ENCODE measurements at regions not wholly inside any gene's neighbourhood (a gene's known extent, or its start where the extent isn't known, plus 50 kb on each side); places are given as distances from the start of the nearest gene placed in this dataset.

DNA sequence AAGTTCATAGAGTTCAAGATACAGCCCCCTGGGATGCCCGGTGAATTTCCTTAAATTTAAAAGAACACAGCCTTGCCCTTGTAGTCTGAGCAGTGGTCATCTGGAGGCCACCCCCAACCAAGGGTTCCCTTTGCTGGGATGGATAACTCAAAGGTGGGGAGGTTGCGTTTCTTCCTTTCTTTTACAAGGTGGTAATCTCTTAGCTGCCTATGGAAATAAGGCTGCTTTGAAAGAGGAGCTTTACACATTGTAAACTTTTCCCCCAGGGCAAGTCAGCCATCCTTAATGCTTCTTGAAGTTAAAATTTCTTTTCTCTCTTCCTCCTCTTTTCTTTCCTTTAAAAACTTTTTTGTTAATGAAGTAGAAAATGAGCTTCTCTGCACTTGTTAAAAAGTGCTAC, 71.2 kb upstream of the PRDM1 start:
- TF ChIP-seq, protein P1, sequence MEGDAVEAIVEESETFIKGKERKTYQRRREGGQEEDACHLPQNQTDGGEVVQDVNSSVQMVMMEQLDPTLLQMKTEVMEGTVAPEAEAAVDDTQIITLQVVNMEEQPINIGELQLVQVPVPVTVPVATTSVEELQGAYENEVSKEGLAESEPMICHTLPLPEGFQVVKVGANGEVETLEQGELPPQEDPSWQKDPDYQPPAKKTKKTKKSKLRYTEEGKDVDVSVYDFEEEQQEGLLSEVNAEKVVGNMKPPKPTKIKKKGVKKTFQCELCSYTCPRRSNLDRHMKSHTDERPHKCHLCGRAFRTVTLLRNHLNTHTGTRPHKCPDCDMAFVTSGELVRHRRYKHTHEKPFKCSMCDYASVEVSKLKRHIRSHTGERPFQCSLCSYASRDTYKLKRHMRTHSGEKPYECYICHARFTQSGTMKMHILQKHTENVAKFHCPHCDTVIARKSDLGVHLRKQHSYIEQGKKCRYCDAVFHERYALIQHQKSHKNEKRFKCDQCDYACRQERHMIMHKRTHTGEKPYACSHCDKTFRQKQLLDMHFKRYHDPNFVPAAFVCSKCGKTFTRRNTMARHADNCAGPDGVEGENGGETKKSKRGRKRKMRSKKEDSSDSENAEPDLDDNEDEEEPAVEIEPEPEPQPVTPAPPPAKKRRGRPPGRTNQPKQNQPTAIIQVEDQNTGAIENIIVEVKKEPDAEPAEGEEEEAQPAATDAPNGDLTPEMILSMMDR (IDR thresholded peaks at IDR 0.05; ENCODE audit: extremely low read depth, missing control alignments), result no peak
- DNase-seq (ENCODE audit: low spot score), result no peak

DNA sequence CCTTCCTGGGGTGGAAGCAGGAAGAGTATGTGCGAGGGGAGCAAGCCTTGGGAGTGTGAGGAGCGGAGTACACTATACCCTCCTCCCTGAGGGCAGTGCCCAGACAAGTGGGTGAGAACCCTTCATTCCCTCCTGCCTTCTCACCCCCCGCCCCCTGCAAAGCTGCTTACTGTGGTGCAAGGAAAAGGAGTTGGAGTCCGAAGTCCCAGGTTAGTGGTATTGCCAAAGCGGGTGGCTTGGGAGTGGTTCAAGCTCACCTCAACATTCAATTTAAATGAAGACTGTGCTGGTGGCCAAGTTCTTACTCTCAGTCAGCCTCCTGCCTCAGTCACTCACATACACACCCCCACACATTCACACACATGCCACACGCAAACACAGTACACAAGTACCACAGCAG, 74.7 kb upstream of the PRDM1 start:
- TF ChIP-seq, protein P1 (IDR thresholded peaks at IDR 0.05; ENCODE audit: extremely low read depth, missing control alignments), result no peak
- no peak for DNase-seq (ENCODE audit: low spot score)

DNA sequence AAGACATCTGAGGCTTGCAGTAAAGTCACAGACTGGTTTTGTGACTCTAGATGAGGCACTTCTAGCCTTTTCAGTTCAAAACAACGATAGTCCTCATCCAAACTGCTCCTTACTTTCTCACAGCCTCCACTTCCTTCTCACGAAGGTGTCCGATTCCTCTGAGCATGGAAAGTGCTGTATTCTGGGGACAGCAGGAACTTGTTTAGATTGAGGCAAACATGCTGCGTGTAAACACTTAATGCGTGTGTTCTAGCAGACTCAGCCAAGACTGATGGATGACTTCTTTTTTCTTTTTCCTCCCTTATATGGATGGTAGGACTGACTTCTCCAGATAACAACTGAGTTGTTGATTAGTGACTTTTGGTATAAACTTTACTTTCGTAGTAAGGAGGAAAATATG, 80.2 kb upstream of the PRDM1 start:
- DNase-seq (ENCODE audit: low spot score), result no peak

DNA sequence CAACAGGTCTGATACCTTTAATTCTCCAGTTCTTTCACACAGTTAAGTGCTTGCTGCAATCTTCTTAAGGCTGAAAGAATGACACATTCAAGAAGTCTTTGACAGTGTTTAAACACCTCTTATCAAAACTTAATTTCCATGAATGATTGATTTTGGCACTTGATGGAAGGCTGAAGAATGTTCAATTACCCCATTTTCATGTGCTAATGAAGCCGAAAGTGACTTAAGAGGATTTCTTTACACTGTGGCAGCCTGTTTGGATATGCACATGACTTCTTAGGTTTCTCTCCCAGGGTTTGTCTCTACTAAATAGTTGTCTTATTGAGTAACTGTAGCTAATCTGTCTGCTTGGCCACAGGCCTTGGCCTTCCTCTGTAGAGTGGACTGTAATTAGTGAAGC, 81.1 kb upstream of the PRDM1 start:
- DNase-seq (ENCODE audit: low spot score), result no peak
- TF ChIP-seq, protein P1 (IDR thresholded peaks at IDR 0.05; ENCODE audit: extremely low read depth, missing control alignments), result no peak

More for the DNA sequence above, 80.2 kb upstream of the PRDM1 start:
- TF ChIP-seq, protein P1 (IDR thresholded peaks at IDR 0.05; ENCODE audit: extremely low read depth, missing control alignments), result no peak

DNA sequence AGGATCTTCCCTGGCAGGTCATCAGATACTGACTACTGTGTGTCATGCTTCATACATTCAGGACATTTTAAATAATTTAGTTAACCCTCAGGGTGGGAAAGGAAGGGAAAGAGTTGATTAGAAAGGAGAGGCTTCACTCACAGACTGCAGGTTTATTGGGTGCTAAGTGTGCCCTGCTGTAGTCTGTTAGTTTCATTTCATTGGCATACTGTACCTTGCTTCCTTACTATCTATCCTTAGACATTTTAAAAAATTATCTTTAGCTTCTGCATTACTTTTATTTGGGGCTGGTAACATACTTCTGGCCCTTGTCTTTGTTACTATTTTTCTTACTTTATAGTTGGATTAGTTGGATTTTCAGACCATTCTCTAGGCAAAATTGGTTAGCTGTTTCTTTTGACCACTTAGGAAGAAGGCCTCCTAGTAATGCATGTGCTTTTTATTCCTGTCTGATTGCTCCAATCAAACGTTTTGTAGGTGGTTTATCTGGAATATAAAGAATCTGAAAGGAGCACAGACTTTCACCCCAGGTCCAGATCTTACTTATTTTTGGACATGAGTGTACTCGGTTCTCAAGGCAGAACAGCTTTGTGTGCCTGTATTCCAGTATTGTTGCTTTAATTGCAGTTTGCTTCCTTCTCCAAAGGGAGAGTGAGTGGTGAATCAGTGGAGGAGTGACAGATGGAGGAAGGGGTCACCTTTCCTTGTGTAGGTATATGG, 82.7 kb upstream of the PRDM1 start:
- no peak for DNase-seq (ENCODE audit: low spot score)
- TF ChIP-seq, protein P1 (IDR thresholded peaks at IDR 0.05; ENCODE audit: extremely low read depth, missing control alignments), result no peak

DNA sequence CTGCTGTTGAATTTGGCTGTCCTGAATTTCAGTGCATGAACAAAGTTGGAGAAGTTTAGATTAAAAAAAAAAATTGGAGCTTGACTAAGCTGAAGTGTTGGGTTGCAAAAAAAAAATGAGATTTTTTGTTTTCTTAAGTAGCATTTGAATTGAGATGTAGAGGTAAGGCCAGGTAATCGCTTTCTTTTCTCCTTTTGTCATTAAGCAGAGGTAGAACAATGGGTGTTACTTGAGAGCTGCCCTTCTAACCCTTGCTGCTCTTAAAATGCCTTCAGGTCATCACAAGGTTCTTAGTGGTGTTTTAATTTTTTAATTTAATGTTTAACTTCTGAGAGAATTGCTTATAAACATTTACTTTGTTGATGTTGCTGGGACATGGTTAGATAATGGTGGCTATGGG, 84.1 kb upstream of the PRDM1 start:
- TF ChIP-seq, protein P1 (IDR thresholded peaks at IDR 0.05; ENCODE audit: extremely low read depth, missing control alignments), result no peak
- DNase-seq (ENCODE audit: low spot score), result no peak

DNA sequence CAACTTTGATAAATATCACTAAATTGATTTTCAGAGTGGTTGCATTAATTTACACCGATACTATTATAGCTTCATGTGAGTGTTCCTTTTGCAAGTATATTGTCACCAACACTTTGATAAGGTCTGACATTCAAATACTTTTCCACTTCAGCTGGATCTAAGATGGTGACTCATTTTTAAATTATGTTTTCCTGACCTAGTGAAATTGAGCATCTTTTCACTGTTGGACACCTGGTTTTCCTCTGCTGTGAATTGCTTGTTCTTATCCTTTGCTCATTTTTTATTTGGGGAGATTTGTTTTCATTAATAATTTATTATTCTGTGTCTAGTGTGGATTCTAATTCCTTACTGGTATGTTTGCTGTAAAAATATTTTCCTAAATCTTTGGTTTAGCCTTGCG, 85.2 kb upstream of the PRDM1 start:
- TF ChIP-seq, protein P1 (IDR thresholded peaks at IDR 0.05; ENCODE audit: extremely low read depth, missing control alignments), result no peak
- no peak for DNase-seq (ENCODE audit: low spot score)
